Right lobe of liver (tissue), 6 donors: ENCODE measurements at regions not wholly inside any gene's neighbourhood (a gene's known extent, or its start where the extent isn't known, plus 50 kb on each side); places are given as distances from the start of the nearest gene placed in this dataset.
A peak's percentile ranks its signal among the peaks of the same experiment; 100 is the strongest.

ENCODE experiments used
- ATAC-seq, 4 donors: fragments of 200-7000 bp; cut with Tn5 transposase; one replicate each; pipeline ENCODE4 v1.9.1; 2020; ENCODE audit warnings: mild to moderate bottlenecking in 4 of 4, moderate library complexity in 4 of 4
- DNase-seq, 3 donors: peaks; one replicate each; pipeline ENCODE4 v3.0.0-alpha.2; 2020
- H3K27ac ChIP-seq, 3 donors: fragments of 200-600 bp; one replicate each; pipeline ENCODE4 v1.8.0; 2022
- H3K27me3 ChIP-seq, 2 donors: fragments of 200-600 bp; one replicate each; pipeline ENCODE4 v1.8.0; 2022
- H3K36me3 ChIP-seq, 4 donors: fragments of 200-600 bp; sonication (generic) in 1 of 4; one replicate each; pipeline versions ENCODE4 v1.5.1 to v1.8.0; 2017 to 2022; ENCODE audit warnings: control low read depth in 1 of 4
- H3K4me1 ChIP-seq, 4 donors: fragments of 200-600 bp; sonication (generic) in 1 of 4; one replicate each; pipeline versions ENCODE4 v1.5.1 to v1.8.0; 2017 to 2022; ENCODE audit warnings: control low read depth in 1 of 4
- H3K4me3 ChIP-seq, 3 donors: fragments of 200-600 bp; one replicate each; pipeline ENCODE4 v1.8.0; 2022
- H3K9me3 ChIP-seq, 4 donors: fragments of 200-600 bp; sonication (generic) in 1 of 4; one replicate each; pipeline versions ENCODE4 v1.5.1 to v1.8.0; 2017 to 2022; ENCODE audit warnings: control low read depth in 1 of 4
- CTCF ChIP-seq, 4 donors: fragments of 200-600 bp in 3 of 4; fragments of 450-650 bp in 1 of 4; IDR thresholded peaks; one replicate each; pipeline versions ENCODE4 v1.5.1 to v1.8.0; 2016 to 2022; ENCODE audit warnings: antibody characterized with exemption in 4 of 4, mild to moderate bottlenecking in 2 of 4
- POLR2A ChIP-seq: fragments of 450-650 bp; IDR thresholded peaks from one replicate; pipeline ENCODE4 v1.6.1; 2017; ENCODE audit warnings: antibody characterized with exemption, mild to moderate bottlenecking
- WGBS: methylation state at CpG from one replicate; pipeline ENCODE4 v1.1.6; 2018; ENCODE audit warnings: low coverage, low lambda C conversion rate; ENCODE audit not compliant: insufficient coverage; ENCODE audit errors: missing lambda C conversion rate; 5-methylcytosine and 5-hydroxymethylcytosine counted together
- intact Hi-C, 2 donors: fragments of 100-400 bp; cut with DNase I; formaldehyde crosslinking; loops; one replicate each; pipeline versions ENCODE4 v1.11.2 to v1.14.1; 2022
- donor health status: DM: no; HTN: yes; CAD: no.
- donor health status: DM: no; HTN: no; CAD: no.
- donor health status: DM: no; HTN: no; CAD: no.
- donor health status: DM: no; HTN: yes; CAD: no.
- donor health status: DM: no; HTN: yes; CAD: no.

- ATAC-seq (no peak), DNase-seq (no peak)
- 64% methylated on average over 1 of the region's 1 CpG for WGBS
- H3K9me3 ChIP-seq: no peaks in the 10 kb centered on the region
- H3K4me3 ChIP-seq: no peak overlapping the region
- peaks cover 0 to 87% (median 29%) of the 10 kb centered on the region in 4 donors for H3K4me1 ChIP-seq
- H3K27me3 ChIP-seq: no peaks in the 10 kb centered on the region
- TF ChIP-seq CTCF (IDR thresholded peaks at IDR 0.05) (no peak), POLR2A (no peak)
- H3K27ac ChIP-seq: peak overlapping the region in 1 of 3 donors; percentile 96
- H3K36me3 ChIP-seq: no peaks in the 10 kb centered on the region
- intact Hi-C loops: loop anchor here in 1 of 2 donors (10.0 kb wide), 1 partner anchor 215 kb away; no protein-coding TSS in a partner anchor
Observed at GRCh38 chr5:96120120-96120519, 158.5 kb upstream of the ELL2 start.

DNA sequence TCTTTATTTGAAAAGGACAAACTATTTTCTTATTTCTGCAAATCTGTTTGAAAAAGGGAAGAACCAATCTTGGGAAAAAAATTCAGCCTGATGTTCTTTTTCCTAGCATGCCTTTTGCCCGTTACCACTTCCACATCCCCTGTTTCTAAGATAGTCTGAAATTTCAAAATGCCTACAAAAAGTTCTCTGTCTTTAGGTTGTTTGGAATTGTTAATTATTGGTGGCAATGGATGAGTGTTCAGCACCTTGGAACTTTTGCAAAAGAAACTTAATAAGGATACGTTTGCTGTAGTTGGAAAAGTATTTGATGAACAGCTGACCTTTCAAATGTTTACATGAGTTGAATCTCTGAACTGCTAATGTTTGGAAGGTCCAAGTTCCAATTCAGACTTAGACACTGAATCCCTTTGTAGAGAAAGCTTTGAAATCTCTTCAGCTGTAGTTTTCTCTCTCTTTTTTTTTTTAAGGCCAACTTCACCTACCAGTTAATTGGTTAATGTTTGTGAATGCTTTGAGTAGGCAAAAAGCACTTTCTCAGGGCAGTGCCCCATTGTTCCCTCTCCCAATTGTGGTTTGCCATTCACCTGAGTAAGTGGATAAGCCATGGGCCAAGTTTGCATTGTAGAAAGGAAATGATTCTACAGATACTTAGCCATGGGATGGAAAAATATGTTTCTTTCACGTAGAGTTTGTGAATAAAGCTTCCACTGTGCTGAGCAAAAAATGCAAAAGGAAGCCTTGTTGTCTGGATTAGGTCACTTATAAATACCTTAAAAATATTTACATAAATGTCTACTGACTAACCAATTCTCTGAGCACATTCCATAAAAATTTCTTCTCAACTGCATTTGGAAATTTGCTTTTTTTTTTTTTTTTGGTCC, 156.4 kb upstream of the ELL2 start:
- 21% methylated on average over 3 of the region's 3 CpGs for WGBS
- Histone ChIP-seq H3K36me3 (no peaks in the 10 kb centered on the region), H3K4me3 (peak overlapping the region in 2 of 3 donors; percentile 1 to 9), H3K4me1 (peaks cover 0 to 91% (median 28%) of the 10 kb centered on the region in 4 donors), H3K27me3 (no peaks in the 10 kb centered on the region), H3K27ac (peak overlapping the region; percentile 16 to 96 (median 77)), H3K9me3 (no peaks in the 10 kb centered on the region)
- intact Hi-C loops: no loop called here
- no peak for TF ChIP-seq POLR2A
- TF ChIP-seq CTCF (IDR thresholded peaks at IDR 0.05): no peak
- ATAC-seq (peak; percentile 56 to 78 (median 66)), DNase-seq (no peak)

DNA sequence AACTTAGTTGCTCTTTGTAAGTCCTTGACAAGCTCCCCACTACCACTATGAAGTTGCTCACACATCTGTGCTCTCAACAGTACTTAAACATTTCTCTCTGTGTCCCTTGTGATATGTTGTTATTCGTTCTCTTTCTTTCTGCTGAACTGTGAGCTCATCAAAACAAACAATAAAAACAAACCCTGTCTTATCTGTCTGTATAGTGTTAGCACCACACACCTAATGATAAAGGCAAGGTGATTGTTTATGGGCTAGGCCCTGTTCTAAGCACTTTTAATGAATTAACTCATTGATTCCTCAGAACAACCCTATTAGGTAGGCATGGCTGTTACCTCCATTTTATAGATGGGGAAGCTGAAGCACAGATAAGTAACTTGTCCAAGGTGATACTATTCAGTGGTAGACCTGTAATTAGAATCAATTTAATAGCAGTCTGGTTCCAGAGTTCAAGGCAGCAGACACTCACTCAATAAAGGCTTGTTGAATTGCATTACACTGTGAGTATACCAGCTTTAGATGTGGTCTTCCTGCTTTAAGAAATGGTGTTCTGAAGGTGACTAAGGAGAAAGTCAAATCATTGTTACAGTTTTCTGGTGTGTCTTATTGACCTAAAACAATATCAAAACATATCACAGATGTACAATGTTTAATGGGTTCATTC, 153.6 kb upstream of the ELL2 start:
- Histone ChIP-seq H3K4me3 (no peak overlapping the region), H3K9me3 (no peaks in the 10 kb centered on the region), H3K27ac (peak overlapping the region; percentile 19 to 59 (median 54)), H3K27me3 (no peaks in the 10 kb centered on the region), H3K4me1 (peaks cover 0 to 91% (median 33%) of the 10 kb centered on the region in 4 donors), H3K36me3 (no peaks in the 10 kb centered on the region)
- TF ChIP-seq POLR2A: no peak
- no peak for TF ChIP-seq CTCF (IDR thresholded peaks at IDR 0.05)
- 10% methylated on average over 1 of the region's 1 CpG for WGBS
- DNase-seq (no peak), ATAC-seq (peak in 2 of 4 donors; percentile 7 to 46)
- intact Hi-C loops: no loop called here

GRCh38 chr5:96114736-96115135, 153.1 kb upstream of the ELL2 start:
- intact Hi-C loops: no loop called here

More at GRCh38 chr5:96114736-96115135, 153.1 kb upstream of the ELL2 start:
- no peak for TF ChIP-seq POLR2A
- ATAC-seq (no peak), DNase-seq (no peak)
- no peaks in the 10 kb centered on the region for H3K9me3 ChIP-seq
- H3K27me3 ChIP-seq: no peaks in the 10 kb centered on the region
- H3K4me3 ChIP-seq: no peak overlapping the region
- H3K27ac ChIP-seq: peak overlapping the region; percentile 19 to 59 (median 54)
- 77% methylated on average over 2 of the region's 2 CpGs for WGBS
- no peaks in the 10 kb centered on the region for H3K36me3 ChIP-seq
- H3K4me1 ChIP-seq: peaks cover 0 to 90% (median 31%) of the 10 kb centered on the region in 4 donors
